Prostate gland (tissue), 2 donors: ENCODE measurements at regions not wholly inside any gene's neighbourhood (a gene's known extent, or its start where the extent isn't known, plus 50 kb on each side); places are given as distances from the start of the nearest gene placed in this dataset.
A peak's percentile ranks its signal among the peaks of the same experiment; 100 is the strongest.
"Not testable (repeated sequence)": the region's sequence is repeated elsewhere in the genome, so short reads cannot be mapped to it uniquely, and the experiment has no call there.

ENCODE experiments used
- DNase-seq: peaks from one replicate; pipeline ENCODE4 v3.0.0-alpha.2; 2019; ENCODE audit warnings: low spot score
- H3K27ac ChIP-seq, 2 donors: fragments of 200-600 bp; sonication (generic); 2 replicates each; pipeline ENCODE4 v1.5.1; 2017 to 2019
- H3K27me3 ChIP-seq: fragments of 200-600 bp; sonication (generic); replicated peaks from 2 replicates; pipeline ENCODE4 v1.5.1; 2019; ENCODE audit not compliant: insufficient read depth
- H3K36me3 ChIP-seq, 2 donors: fragments of 200-600 bp; sonication (generic); 1 replicate in 1 of 2; 2 replicates in 1 of 2; pipeline versions ENCODE4 v1.5.1 to v1.8.1; 2017 to 2019
- H3K4me1 ChIP-seq: fragments of 200-600 bp; sonication (generic); replicated peaks from 2 replicates; pipeline ENCODE4 v1.5.1; 2019
- H3K4me3 ChIP-seq, 2 donors: fragments of 200-600 bp; sonication (generic); 2 replicates each; pipeline ENCODE4 v1.5.1; 2017 to 2019
- H3K9me3 ChIP-seq: fragments of 200-600 bp; sonication (generic); 2 replicates; pipeline ENCODE4 v1.5.1; 2017
- CTCF ChIP-seq, 4 experiments: fragments of 200-600 bp in 2 of 4; fragments of 450-650 bp in 2 of 4; sonication (generic) in 2 of 4; IDR thresholded peaks; 1 replicate in 3 of 4; 2 replicates in 1 of 4; pipeline ENCODE4 v1.5.1; 2016 to 2019; ENCODE audit warnings: antibody characterized with exemption in 4 of 4, mild to moderate bottlenecking in 2 of 4, moderate library complexity in 2 of 4
- POLR2A ChIP-seq: fragments of 450-650 bp; IDR thresholded peaks from one replicate; pipeline ENCODE4 v1.6.1; 2016; ENCODE audit warnings: antibody characterized with exemption, mild to moderate bottlenecking
- POLR2AphosphoS5 ChIP-seq: sonication (generic); formaldehyde crosslinking; IDR thresholded peaks from one replicate; pipeline ENCODE4 v1.6.1; 2017; ENCODE audit warnings: antibody characterized with exemption
- WGBS: methylation state at CpG from one replicate; pipeline ENCODE4 v1.1.5; 2018; 5-methylcytosine and 5-hydroxymethylcytosine counted together
- intact Hi-C: fragments of 100-400 bp; cut with DNase I; formaldehyde crosslinking; loops from one replicate; pipeline ENCODE4 v1.14.2; 2022

GRCh38 chr1:204788470-204788869 is 82.2 kb upstream of the NFASC start:
- no peak overlapping the region for H3K4me3 ChIP-seq
- no peaks in the 10 kb centered on the region for H3K27me3 ChIP-seq
- no peaks in the 10 kb centered on the region for H3K9me3 ChIP-seq
- H3K27ac ChIP-seq = no peak overlapping the region
- intact Hi-C loops = no loop called here
- no peak for DNase-seq
- no peaks in the 10 kb centered on the region for H3K36me3 ChIP-seq
- TF ChIP-seq POLR2A = no peak
- TF ChIP-seq POLR2AphosphoS5 = no peak
- TF ChIP-seq CTCF (IDR thresholded peaks at IDR 0.05) = no peak
- H3K4me1 ChIP-seq = no peaks in the 10 kb centered on the region

GRCh38 chr1:204791453-204792353 is 79.0 kb upstream of the NFASC start:
- no peaks in the 10 kb centered on the region for H3K4me1 ChIP-seq
- intact Hi-C loops = no loop called here
- H3K9me3 ChIP-seq = no peaks in the 10 kb centered on the region
- peak; percentile 50 for DNase-seq
- 22% methylated on average over 15 of the region's 15 CpGs for WGBS
- no peak overlapping the region for H3K4me3 ChIP-seq
- H3K27ac ChIP-seq = no peak overlapping the region
- H3K27me3 ChIP-seq = no peaks in the 10 kb centered on the region
- TF ChIP-seq POLR2A (no peak), CTCF (IDR thresholded peaks at IDR 0.05) (peak; percentile 21 to 57 (median 43)), POLR2AphosphoS5 (no peak)
- no peaks in the 10 kb centered on the region for H3K36me3 ChIP-seq

- H3K27me3 ChIP-seq = no peaks in the 10 kb centered on the region
- no peak overlapping the region for H3K4me3 ChIP-seq
- no peak for TF ChIP-seq POLR2A
- no peak for TF ChIP-seq POLR2AphosphoS5
- TF ChIP-seq CTCF (IDR thresholded peaks at IDR 0.05) = no peak
- intact Hi-C loops = no loop called here
- no peak for DNase-seq
- no peak overlapping the region for H3K27ac ChIP-seq
- no peaks in the 10 kb centered on the region for H3K4me1 ChIP-seq
- 58% methylated on average over 6 of the region's 6 CpGs for WGBS
- H3K9me3 ChIP-seq = no peaks in the 10 kb centered on the region
- no peaks in the 10 kb centered on the region for H3K36me3 ChIP-seq
Measured at GRCh38 chr1:204792354-204792692, 78.3 kb upstream of the NFASC start.

GRCh38 chr1:204793259-204793914 is 77.3 kb upstream of the NFASC start:
- Histone ChIP-seq H3K9me3 (no peaks in the 10 kb centered on the region), H3K4me1 (no peaks in the 10 kb centered on the region), H3K27me3 (no peaks in the 10 kb centered on the region), H3K36me3 (no peaks in the 10 kb centered on the region), H3K4me3 (no peak overlapping the region), H3K27ac (no peak overlapping the region)
- intact Hi-C loops = no loop called here
- no peak for DNase-seq
- 79% methylated on average over 7 of the region's 7 CpGs for WGBS
- no peak for TF ChIP-seq CTCF (IDR thresholded peaks at IDR 0.05)
- TF ChIP-seq POLR2AphosphoS5 = no peak
- TF ChIP-seq POLR2A = no peak

- intact Hi-C loops, H3K9me3 ChIP-seq, H3K4me1 ChIP-seq, H3K27ac ChIP-seq, H3K36me3 ChIP-seq, H3K4me3 ChIP-seq, H3K27me3 ChIP-seq, DNase-seq: not testable (repeated sequence)
- WGBS = 98% methylated on average over 2 of the region's 2 CpGs
Measured at GRCh38 chr1:204796886-204797285, 73.8 kb upstream of the NFASC start.
